Endothelial cell of umbilical vein (primary cell): ENCODE measurements at regions not wholly inside any gene's neighbourhood (a gene's known extent, or its start where the extent isn't known, plus 50 kb on each side); places are given as distances from the start of the nearest gene placed in this dataset.

Experiments used
- BruUV-seq: library from RNA; stranded (reverse); fragments of 400-500 nt; replicated peaks from 2 replicates; lab custom pipeline; 2021; lab: Mats Ljungman, UMichigan
- CTCF ChIA-PET: fragments of 300-600, 350-600 bp; sonication (Branson Sonifier 250); formaldehyde crosslinking; loops from one replicate; lab custom pipeline; 2021; ENCODE audit warnings: antibody characterized with exemption, inconsistent platforms; lab: Charles Lee
- POLR2A ChIA-PET: fragments of 300-600, 350-600 bp; sonication (Branson Sonifier 250); formaldehyde crosslinking; loops from one replicate; lab custom pipeline; 2021; ENCODE audit warnings: antibody characterized with exemption, inconsistent platforms; lab: Charles Lee
- DNase-seq: peaks from one replicate; pipeline ENCODE4 v3.0.0-alpha.2; 2011; ENCODE audit warnings: low read depth, low spot score
- FAIRE-seq: peaks from 2 replicates; lab custom pipeline; 2011; peaks lifted over from hg19 to GRCh38; lab: Jason Lieb, UNC
- H2AFZ ChIP-seq: 2 replicates; pipeline ENCODE4 v1.6.0; 2012; ENCODE audit warnings: low read depth, low read length, control low read depth, inconsistent platforms
- H3K27ac ChIP-seq: 2 replicates; pipeline ENCODE4 v1.5.1; 2011; ENCODE audit warnings: low read depth, mild to moderate bottlenecking, control low read depth, low read length, moderate library complexity; ENCODE audit not compliant: insufficient read depth
- H3K27me3 ChIP-seq, 2 experiments: 2 replicates each; pipeline versions ENCODE4 v1.6.0 to v1.6.1; 2011; ENCODE audit warnings: low read length in 2 of 2, mixed read lengths in 1 of 2; ENCODE audit not compliant: control insufficient read depth in 2 of 2, insufficient read depth in 2 of 2
- H3K36me3 ChIP-seq, 2 experiments: 2 replicates in 1 of 2; 3 replicates in 1 of 2; pipeline ENCODE4 v1.5.1; 2011; ENCODE audit warnings: low read length in 2 of 2, mild to moderate bottlenecking in 1 of 2, moderate library complexity in 1 of 2; ENCODE audit not compliant: control insufficient read depth in 2 of 2, insufficient read depth in 2 of 2; ENCODE audit errors: extremely low read depth in 1 of 2
- H3K4me1 ChIP-seq: 3 replicates; pipeline ENCODE4 v1.5.1; 2011; ENCODE audit warnings: mild to moderate bottlenecking, low read length; ENCODE audit not compliant: control insufficient read depth, insufficient read depth; ENCODE audit errors: extremely low read depth
- H3K4me2 ChIP-seq: 2 replicates; pipeline ENCODE4 v1.6.1; 2011; ENCODE audit warnings: low read length, control low read depth, mixed read lengths; ENCODE audit not compliant: insufficient read depth
- H3K4me3 ChIP-seq, 3 experiments: fragments of 200-600 bp in 1 of 3; sonication (generic), shearing (Covaris generic) in 1 of 3; replicated peaks in 1 of 3; 2 replicates each; pipeline ENCODE4 v1.5.1; 2011 to 2016; ENCODE audit warnings: control low read depth in 3 of 3, low read length in 3 of 3, mild to moderate bottlenecking in 2 of 3, inconsistent platforms in 1 of 3, low read depth in 1 of 3, moderate library complexity in 1 of 3; ENCODE audit not compliant: insufficient read depth in 1 of 3
- H3K79me2 ChIP-seq: 2 replicates; pipeline ENCODE4 v1.6.0; 2012; ENCODE audit warnings: low read length, inconsistent platforms; ENCODE audit not compliant: control insufficient read depth, insufficient read depth
- H3K9ac ChIP-seq: replicated peaks from 2 replicates; pipeline ENCODE3; 2011; ENCODE audit warnings: low read length, control low read depth; ENCODE audit not compliant: insufficient read depth; ENCODE audit errors: extremely low read depth
- H3K9me1 ChIP-seq: replicated peaks from 3 replicates; pipeline ENCODE4 v1.6.0; 2011; ENCODE audit warnings: mild to moderate bottlenecking, low read length; ENCODE audit not compliant: control insufficient read depth, insufficient read depth; ENCODE audit errors: extremely low read depth
- H3K9me3 ChIP-seq: replicated peaks from 2 replicates; pipeline ENCODE4 v1.5.1; 2012; ENCODE audit warnings: low read length, inconsistent platforms; ENCODE audit not compliant: control insufficient read depth, insufficient read depth
- H4K20me1 ChIP-seq: replicated peaks from 2 replicates; pipeline ENCODE3; 2011; ENCODE audit warnings: mild to moderate bottlenecking, low read length; ENCODE audit not compliant: control insufficient read depth, insufficient read depth; ENCODE audit errors: extremely low read depth
- CTCF ChIP-seq, 2 donors: IDR thresholded peaks; 1 replicate in 1 of 2; 2 replicates in 1 of 2; pipeline ENCODE4 v1.5.1; 2011; ENCODE audit warnings: low read length in 2 of 2, mild to moderate bottlenecking in 2 of 2, moderate library complexity in 2 of 2, control low read depth in 1 of 2, inconsistent platforms in 1 of 2, low read depth in 1 of 2; ENCODE audit not compliant: insufficient read depth in 1 of 2; ENCODE audit errors: extremely low read depth in 1 of 2
- EZH2 ChIP-seq: IDR thresholded peaks from 2 replicates; pipeline ENCODE4 v1.6.1; 2012; ENCODE audit warnings: borderline replicate concordance, low read depth, mild to moderate bottlenecking, moderate library complexity, low read length, inconsistent platforms; ENCODE audit not compliant: severe bottlenecking
- FOS ChIP-seq: IDR thresholded peaks from 2 replicates; pipeline ENCODE4 v1.6.1; 2011; ENCODE audit warnings: mild to moderate bottlenecking, low read length, moderate library complexity, borderline replicate concordance; ENCODE audit not compliant: insufficient read depth
- GATA2 ChIP-seq: IDR thresholded peaks from 2 replicates; pipeline ENCODE4 v1.7.0; 2011; ENCODE audit warnings: low read depth, mild to moderate bottlenecking, moderate library complexity, mixed read lengths, low read length; ENCODE audit not compliant: insufficient read length, insufficient read depth
- JUN ChIP-seq: IDR thresholded peaks from 2 replicates; pipeline ENCODE4 v1.6.1; 2011; ENCODE audit warnings: borderline replicate concordance, low read depth; ENCODE audit not compliant: insufficient read length, insufficient read depth
- MAX ChIP-seq: IDR thresholded peaks from 2 replicates; pipeline ENCODE4 v1.6.1; 2011; ENCODE audit not compliant: insufficient read depth, insufficient read length
- MYC ChIP-seq: IDR thresholded peaks from one replicate; pipeline ENCODE4 v1.6.1; 2011; ENCODE audit warnings: mild to moderate bottlenecking, low read depth, low read length
- POLR2A ChIP-seq: IDR thresholded peaks from 2 replicates; pipeline ENCODE4 v1.6.1; 2012; ENCODE audit warnings: low read depth, mild to moderate bottlenecking, control low read depth, low read length
- POLR2AphosphoS5 ChIP-seq: IDR thresholded peaks from 2 replicates; pipeline ENCODE4 v1.6.1; 2012; ENCODE audit warnings: low read depth, mild to moderate bottlenecking, control low read depth, low read length, moderate library complexity; ENCODE audit not compliant: insufficient read depth
- dilution Hi-C: fragments of 300-500 bp; cut with MboI; formaldehyde crosslinking; loops from one replicate; pipeline ENCODE4 v1.15.0; 2019; ENCODE audit warnings: low sequenced_read_pairs; ENCODE audit not compliant: extremely low pct_ligation_motif_present
- intact Hi-C: fragments of 100-400 bp; cut with micrococcal nuclease; formaldehyde crosslinking; loops from one replicate; pipeline ENCODE4 v1.10.0; 2022

- TF ChIP-seq MAX (no peak), POLR2AphosphoS5 (no peak), POLR2A (no peak), JUN (no peak), MYC (no peak), CTCF (IDR thresholded peaks at IDR 0.05; ENCODE audit: extremely low read depth in 1 of 2, insufficient read depth in 1 of 2, low read depth in 1 of 2, low read length in 2 of 2) (no peak), GATA2 (no peak), FOS (no peak), EZH2 (no peak)
- no peak for DNase-seq
- dilution Hi-C loops, result no loop called here
Measured at GRCh38 chr16:73672135-73672534, 624.2 kb upstream of the ZFHX3 start.

More at GRCh38 chr16:73672135-73672534, 624.2 kb upstream of the ZFHX3 start:
- H3K27ac ChIP-seq, result no peak overlapping the region
- H3K9ac ChIP-seq, result no peak overlapping the region
- no peaks in the 10 kb centered on the region for H3K27me3 ChIP-seq
- no peak overlapping the region for H2AFZ ChIP-seq
- no peaks in the 10 kb centered on the region for H3K4me1 ChIP-seq
- no peak overlapping the region for H3K4me3 ChIP-seq
- no peaks in the 10 kb centered on the region for H3K36me3 ChIP-seq
- no peaks in the 10 kb centered on the region for H3K9me3 ChIP-seq
- H3K4me2 ChIP-seq, result no peak overlapping the region
- no peak for FAIRE-seq
- H3K9me1 ChIP-seq, result no peaks in the 10 kb centered on the region
- BruUV-seq, result no TSS peak
- intact Hi-C loops, result no loop called here
- H4K20me1 ChIP-seq, result no peaks in the 10 kb centered on the region
- no peaks in the 10 kb centered on the region for H3K79me2 ChIP-seq
- CTCF ChIA-PET, result no interaction called here
- POLR2A ChIA-PET, result no interaction called here
